ENCODE measurements at regions not wholly inside any gene's neighbourhood (a gene's known extent, or its start where the extent isn't known, plus 50 kb on each side); places are given as distances from the start of the nearest gene placed in this dataset.

DNA sequence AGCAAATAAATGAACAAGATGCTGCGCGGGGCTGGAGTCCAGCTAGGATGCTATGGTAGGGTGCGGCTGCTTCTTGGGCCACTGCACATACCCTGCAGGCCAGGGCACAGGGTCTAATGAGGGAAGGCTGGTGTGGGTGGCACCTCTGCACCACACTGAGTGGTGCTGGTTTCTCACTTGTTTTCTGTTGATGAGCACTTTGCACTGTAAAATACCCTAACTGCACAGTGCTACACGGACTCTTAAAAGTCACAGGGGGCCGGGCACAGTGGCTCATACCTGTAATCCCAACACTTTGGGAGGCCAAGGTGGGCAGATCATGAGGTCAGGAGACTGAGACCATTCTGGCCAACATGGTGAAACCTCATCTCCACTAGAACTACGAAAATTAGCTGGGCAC, 52.7 kb upstream of the DMRT1 start:
- H3K79me2 ChIP-seq (ENCODE audit: control insufficient read depth, insufficient read depth, low read length) = no peaks in the 10 kb centered on the region
- H3K36me3 ChIP-seq (ENCODE audit: control insufficient read depth, insufficient read depth, low read length) = no peaks in the 10 kb centered on the region
- no peak for TF ChIP-seq EZH2 (IDR thresholded peaks at IDR 0.05; ENCODE audit: low read length, missing control alignments)
- TF ChIP-seq, protein P1, sequence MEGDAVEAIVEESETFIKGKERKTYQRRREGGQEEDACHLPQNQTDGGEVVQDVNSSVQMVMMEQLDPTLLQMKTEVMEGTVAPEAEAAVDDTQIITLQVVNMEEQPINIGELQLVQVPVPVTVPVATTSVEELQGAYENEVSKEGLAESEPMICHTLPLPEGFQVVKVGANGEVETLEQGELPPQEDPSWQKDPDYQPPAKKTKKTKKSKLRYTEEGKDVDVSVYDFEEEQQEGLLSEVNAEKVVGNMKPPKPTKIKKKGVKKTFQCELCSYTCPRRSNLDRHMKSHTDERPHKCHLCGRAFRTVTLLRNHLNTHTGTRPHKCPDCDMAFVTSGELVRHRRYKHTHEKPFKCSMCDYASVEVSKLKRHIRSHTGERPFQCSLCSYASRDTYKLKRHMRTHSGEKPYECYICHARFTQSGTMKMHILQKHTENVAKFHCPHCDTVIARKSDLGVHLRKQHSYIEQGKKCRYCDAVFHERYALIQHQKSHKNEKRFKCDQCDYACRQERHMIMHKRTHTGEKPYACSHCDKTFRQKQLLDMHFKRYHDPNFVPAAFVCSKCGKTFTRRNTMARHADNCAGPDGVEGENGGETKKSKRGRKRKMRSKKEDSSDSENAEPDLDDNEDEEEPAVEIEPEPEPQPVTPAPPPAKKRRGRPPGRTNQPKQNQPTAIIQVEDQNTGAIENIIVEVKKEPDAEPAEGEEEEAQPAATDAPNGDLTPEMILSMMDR (conservative IDR thresholded peaks at IDR 0.05 in 1 of 2, IDR thresholded peaks at IDR 0.05 in 1 of 2; ENCODE audit: low read depth in 1 of 2, low read length in 2 of 2) = no peak
- no peak for DNase-seq (ENCODE audit: low read depth in 2 of 2)
- no peak overlapping the region for H3K4me2 ChIP-seq (ENCODE audit: extremely low read depth, insufficient read depth, low read length)
- H3K4me1 ChIP-seq (ENCODE audit: control insufficient read depth, extremely low read depth, insufficient read depth, low read length) = no peaks in the 10 kb centered on the region
- no peak overlapping the region for H3K27ac ChIP-seq (ENCODE audit: insufficient read depth, low read length)
- H3K9ac ChIP-seq (ENCODE audit: insufficient read depth, low read length) = no peak overlapping the region
- H4K20me1 ChIP-seq (ENCODE audit: control insufficient read depth, extremely low read depth, insufficient read depth, low read length) = no peaks in the 10 kb centered on the region
- H3K9me3 ChIP-seq (ENCODE audit: control insufficient read depth, insufficient read depth, low read depth, low read length) = no peaks in the 10 kb centered on the region
- H3K4me3 ChIP-seq (replicated peaks in 1 of 4; ENCODE audit: control extremely low read depth in 1 of 4, insufficient read depth in 1 of 4, low read depth in 3 of 4, low read length in 4 of 4) = no peak overlapping the region
- H3K27me3 ChIP-seq (ENCODE audit: control insufficient read depth, insufficient read depth, low read length) = no peaks in the 10 kb centered on the region
- H2AFZ ChIP-seq (ENCODE audit: low read length) = no peak overlapping the region

Data from fibroblast of lung (primary cell).